Activated effector memory CD4-positive, alpha-beta T cell treated with anti-CD3 and anti-CD28 coated beads, Interleukin-2, amount 50 U/mL, for 16 hours (primary cell): ENCODE measurements at regions not wholly inside any gene's neighbourhood (a gene's known extent, or its start where the extent isn't known, plus 50 kb on each side); places are given as distances from the start of the nearest gene placed in this dataset.

ENCODE experiments used
- DNase-seq: peaks from one replicate; pipeline ENCODE4 v3.0.0-alpha.2; 2020

DNA sequence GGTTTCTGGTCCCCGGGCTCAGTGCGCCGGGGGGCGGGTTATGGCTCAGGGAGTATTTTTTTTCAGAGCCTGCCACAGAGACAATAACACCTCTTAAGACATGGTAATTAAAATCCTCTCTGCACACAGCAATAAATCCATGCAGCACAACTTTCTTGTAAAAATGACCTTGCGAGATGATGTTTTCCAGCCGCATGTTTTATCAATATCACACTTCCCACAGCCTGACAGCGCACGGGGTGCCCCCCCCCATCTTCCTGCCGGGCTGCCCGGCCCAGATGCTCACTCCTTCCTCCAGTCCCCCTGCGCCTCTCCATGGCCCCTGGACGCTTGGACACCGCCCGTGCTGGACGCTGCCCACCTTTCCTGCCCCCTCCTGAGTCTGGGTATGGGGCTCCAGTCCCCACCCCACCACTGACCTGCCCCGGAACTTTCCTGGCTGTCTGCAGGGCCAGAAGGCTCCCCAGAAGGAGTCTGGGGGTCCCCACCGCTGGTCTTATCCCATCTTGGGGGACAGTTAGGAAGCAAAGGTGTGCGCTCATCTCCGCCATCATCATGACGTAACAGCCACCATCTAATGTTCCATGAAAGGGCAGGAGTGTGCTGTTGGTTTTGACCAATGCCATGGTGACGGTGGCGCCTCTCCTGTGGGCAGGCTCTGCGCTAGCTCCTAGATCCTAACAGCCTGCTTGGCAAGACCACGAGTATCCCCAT lies 182.9 kb downstream of the KIF26A start:
- no peak for DNase-seq

GRCh38 chr14:104321802-104322130 lies 183.4 kb downstream of the KIF26A start:
- DNase-seq = no peak

DNA sequence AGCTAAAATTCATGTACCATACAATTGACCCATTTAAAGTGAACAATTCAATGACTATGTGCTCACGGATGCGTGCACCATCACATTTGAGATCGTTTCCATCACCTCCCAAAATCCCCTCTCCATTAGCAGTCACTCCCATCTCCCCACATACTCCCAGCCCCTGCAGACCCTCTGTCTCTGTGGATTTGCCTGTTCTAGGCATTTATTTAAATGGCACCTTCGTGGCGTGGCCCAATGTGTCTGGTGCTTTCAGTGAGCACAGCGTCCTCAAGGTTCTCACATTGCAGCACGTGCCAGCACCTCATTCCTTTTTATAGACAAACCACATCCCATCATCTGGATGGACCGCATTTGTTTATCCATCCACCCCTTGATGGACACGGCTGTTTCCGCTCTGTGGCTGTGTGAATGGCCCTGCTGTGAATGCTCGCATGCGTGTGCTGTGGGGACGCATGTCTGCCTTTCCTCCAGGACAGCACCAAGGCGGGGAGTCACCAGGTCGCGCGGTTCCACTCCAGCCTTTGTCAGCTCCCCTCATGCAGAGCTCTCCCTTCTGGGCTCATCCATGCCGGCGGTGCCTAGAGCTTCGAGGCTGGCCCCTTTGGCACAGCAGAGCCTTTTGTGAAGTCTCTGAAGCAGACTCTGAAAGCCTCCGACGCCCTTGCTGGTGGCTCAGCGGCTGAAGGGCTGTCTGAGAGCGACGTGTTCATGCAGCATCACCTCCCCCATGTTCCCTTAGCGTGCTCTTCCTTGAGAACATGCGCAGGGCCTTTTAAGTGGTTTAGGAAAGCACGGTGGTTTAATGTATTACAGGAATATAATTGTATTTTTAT lies 184.4 kb downstream of the KIF26A start:
- DNase-seq = no peak

- DNase-seq = peak; percentile 17
Observed at GRCh38 chr14:104323551-104324175, 185.3 kb downstream of the KIF26A start.

DNA sequence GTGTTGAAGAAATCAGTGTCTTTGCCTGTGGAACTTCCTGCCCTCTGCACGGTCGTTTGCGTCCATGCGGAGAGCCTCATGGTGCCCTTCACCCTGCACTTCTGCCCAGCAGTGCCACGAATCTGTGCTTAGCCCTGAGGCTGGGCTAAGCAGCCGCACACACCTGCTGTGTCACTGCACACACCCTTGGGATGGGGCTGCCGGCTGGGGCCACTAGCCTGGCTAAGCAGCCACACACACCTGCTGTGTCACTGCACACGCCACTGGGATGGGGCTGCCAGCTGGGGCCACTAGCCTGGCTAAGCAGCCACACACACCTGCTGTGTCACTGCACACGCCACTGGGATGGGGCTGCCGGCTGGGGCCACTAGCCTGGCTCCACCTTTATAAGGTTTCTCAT lies 188.5 kb downstream of the KIF26A start:
- DNase-seq = no peak

DNA sequence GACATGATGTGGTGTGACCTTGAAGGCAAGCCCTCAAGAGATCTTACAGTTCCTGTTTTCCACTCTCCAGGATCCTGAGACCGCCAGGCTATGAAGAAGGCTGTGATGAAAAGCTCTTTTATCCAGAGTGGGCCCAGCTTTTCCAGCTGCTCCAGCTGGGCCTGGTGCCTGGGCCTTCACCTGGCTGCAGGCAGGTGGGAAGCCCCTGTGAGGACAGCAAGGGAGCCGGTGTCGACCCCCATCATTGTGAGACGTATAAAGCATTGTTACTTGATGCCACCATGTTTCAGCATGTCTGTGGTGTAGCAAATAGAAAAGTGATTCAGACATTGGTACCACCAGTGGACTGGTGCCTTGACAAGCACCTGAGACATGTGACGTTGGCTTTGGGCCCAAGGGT lies 190.2 kb downstream of the KIF26A start:
- DNase-seq = no peak

- no peak for DNase-seq
Observed at GRCh38 chr14:104329793-104330192, 191.4 kb downstream of the KIF26A start.

DNA sequence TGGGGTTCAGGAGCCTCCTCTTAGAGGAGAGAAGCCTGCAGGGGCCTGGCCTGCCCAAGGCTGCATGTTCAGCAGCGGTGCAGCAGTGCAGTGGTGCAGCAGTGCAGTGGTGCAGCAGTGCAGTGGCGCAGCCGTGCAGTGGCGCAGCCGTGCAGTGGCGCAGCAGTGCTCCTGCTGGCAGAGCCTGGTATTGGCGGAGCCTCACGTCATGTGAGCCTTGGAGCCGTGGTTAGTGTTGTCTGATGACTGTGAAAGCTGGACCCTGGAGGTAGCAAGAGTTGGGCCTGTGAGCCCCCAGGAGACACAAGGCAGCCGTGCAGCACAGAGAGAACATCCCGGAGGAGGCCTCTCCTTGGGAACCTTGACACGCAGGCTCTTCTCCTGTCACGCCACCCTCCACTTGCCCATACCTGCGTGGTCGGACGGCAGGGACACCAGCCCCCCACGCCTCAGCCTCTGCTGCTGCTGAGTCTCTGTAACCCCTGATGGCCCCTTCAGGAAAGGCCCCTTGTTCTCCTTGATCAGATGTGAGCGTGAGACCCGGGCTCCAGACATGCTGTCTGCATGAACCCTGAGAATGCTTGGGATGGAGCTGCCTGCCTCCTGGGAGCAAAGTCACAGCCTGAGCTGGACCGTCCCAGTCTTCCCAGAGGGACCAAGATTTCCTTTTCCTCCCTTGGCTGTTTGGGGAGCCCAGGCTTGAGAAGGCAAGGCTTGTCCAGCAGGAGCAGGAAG lies 193.7 kb downstream of the KIF26A start:
- no peak for DNase-seq

DNA sequence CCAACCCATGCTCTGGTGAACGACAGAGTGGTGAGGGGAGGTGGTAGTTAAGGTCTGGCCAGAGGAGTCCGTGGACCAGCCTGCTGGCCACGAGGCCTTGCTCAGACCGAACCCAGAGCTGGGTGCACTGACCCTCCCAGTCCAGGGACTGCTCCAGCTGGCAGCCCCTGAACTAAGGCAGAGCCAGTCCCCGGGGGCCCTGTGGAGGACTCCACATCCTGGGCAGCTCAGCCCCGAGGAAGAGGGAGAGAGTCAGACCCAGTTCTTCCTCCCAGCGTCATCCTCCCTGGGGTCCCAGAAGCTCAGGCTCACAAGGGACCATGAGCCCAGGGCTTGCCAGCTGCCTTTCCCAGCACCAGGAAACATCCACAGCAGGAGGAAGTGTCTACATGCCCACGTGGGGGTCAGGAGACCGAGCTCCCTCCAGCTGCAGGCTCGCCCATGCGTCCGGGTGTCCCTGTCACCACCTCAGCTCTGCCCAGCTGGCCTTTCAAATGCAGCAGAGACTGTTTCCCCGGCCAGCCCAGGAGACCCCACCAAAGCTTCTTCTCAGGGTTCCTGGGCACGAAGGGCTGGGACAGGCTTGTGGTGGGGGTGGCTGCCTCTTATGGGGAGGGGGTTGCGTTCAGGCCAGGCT lies 194.4 kb downstream of the KIF26A start:
- no peak for DNase-seq

DNA sequence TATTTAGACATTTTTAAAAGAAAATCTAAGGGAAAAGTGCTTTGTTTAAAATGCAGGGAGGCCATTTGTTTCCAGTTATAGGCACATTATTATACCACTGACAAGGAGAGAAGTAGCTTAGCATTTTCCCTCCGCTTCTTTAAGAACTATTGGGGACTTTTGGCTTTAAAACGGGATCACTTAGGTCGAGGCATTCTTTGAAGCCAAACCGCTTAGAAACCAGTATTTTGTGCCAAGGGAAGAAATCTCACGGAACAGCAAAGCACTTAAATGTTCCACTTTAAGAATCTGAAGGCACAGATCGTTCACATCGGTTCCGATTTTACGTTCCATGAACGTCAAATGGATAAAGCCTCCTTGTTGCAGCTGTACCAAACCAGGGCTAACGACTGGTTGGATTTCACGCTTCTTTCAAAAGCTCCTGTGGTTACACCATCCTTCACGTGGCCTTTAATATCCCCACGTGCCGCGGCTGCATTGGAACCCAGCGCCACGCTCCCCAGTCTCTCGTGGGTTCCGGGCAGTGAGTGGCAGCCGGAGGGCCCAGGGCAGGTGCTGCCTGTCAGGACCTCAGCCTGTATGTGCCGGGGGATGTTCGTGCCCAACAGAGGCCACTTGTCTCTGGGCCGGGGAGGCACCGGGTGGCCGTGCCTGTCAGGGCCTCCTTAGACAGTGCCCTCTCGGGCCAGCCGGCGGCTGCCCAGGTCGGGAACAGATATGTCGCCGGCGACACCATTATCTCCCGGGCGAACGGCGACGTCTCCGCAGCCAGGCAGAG lies 195.4 kb downstream of the KIF26A start:
- DNase-seq = peak; percentile 48

DNA sequence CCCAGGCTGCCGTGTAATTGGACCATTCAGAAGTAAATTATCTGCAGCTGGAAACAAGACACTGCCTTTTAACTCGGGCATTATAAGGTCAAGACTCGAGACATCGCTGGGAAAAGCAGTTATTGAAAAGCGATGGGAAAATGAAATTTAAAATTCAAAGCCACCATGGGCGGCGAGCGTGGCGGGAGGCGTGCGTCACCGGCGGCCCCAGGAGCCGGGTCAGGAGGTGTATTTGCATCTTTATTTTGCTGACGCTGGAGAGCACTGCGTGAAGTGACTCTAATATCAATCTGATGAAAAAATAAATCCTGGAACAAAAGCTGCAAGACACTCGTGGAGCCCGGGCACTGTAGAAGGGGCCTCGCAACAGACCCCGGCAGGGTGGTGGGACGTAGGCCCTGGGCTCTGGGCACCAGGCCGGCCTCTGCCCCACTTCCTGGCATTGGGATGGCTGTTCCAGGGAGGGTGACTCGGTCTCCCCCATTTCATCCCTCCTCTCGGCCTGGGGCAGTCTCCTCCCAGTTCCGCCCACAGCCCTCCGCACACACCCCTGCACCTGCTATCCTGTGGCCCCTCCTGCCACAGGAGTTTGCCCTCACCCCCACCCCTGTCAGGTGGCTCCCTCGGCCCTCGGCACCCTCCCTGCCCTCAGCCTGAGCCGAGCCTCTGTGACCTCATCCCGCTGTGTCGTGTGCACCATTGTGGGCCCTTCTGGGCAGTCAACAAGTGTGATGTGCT lies 196.2 kb downstream of the KIF26A start:
- DNase-seq = no peak

DNA sequence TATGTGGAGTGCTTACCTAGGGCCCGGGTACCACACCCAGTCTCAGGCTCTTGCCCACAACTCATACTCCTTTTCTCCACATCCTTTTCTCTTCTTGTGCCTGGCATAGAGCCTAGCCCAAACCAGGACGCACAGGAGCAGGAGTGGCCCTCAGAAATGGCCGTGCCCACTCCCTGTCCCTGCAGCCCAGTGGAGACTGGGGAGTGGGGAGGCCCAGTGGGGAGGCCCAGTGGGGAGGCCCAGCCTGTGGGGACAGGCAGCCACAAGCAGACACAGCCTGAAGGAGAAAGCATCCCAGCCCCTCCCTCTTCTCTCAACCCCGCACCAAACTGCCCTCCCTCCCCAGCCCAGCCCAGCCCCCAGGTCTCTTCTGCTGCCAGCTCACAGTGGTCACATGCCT lies 196.8 kb downstream of the KIF26A start:
- no peak for DNase-seq

GRCh38 chr14:104335611-104336010 lies 197.2 kb downstream of the KIF26A start:
- DNase-seq = peak; percentile 42

GRCh38 chr14:104337351-104337750 lies 199.0 kb downstream of the KIF26A start:
- DNase-seq = no peak

GRCh38 chr14:104339361-104339760 lies 201.0 kb downstream of the KIF26A start:
- no peak for DNase-seq

DNA sequence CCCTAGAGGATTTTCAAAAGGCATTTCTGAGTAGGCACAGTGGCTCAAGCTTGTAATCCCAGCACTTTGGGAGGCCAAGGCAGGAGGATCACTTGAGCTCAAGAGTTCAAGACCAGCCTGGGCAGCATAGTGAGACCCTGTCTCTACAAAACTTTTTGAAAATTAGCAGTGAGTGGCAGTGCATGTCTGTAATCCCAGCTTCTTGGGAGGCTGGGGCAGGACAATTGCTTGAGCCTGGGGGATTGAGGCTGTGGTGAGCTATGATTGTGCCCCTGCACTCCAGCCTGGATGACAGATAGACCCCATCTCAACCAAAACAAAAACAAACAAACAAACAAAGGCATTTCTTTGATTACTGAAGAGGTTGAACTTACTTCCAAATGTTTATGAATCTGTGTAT lies 201.4 kb downstream of the KIF26A start:
- DNase-seq = no peak

GRCh38 chr14:104341532-104342434 lies 203.4 kb downstream of the KIF26A start:
- DNase-seq = peak; percentile 53

GRCh38 chr14:104342435-104343293 lies 204.3 kb downstream of the KIF26A start:
- peak; percentile 52 for DNase-seq

DNA sequence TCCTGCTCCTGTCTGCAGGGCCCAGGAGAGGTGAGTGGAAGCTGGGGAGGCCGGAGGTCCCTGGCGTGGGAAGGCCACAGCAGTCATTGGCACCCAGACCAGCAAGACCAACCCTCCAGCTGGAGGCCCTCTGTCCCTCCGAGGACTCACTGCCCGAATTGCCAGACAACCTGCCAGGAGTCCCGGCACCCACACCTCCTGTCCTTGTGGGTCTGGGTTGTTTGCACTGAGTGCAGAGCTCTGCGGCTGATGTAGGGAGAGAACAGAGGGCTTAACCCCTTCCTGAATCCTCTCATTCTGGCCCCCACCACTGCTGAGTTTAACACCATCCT lies 204.9 kb downstream of the KIF26A start:
- no peak for DNase-seq
